ENCODE measurements at regions not wholly inside any gene's neighbourhood (a gene's known extent, or its start where the extent isn't known, plus 50 kb on each side); places are given as distances from the start of the nearest gene placed in this dataset.

DNA sequence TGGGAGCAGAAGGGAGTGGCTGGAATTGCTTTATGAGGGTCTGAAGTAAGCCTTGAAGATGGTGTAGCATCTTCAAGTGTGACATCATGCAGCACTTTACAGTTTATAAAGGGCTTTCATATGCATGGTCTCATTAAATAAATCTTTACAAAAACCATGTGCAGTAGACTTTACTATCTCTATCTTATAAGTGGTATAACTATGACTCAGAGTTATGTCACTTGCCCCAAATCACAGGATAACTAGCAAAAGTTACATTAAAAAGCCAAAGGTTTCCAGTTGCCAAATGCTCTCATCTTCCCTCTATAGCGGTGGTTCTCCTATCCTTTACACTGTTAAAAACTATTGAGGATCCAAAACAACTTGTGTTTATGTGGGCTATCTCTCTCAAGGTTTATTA, 687.7 kb upstream of the MARCKS start:
- DNase-seq: no peak

DNA sequence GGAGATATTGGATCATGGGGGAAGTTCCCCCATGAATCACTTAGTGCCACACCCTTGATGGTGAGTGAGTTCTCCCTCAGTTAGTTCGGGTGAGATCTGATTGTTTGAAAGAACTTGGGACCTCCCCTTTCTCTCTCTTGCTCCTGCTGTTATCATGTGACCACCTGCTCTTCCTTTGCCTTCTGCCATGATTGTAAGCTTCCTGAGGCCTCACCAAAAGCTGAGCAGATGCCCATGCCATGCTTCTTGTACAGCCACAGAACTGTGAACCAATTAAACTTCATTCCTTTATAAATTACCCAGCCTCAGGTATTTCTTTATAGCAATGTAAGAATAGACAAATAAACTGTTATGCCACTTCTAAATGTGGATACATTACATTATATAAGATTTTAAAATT, 686.7 kb upstream of the MARCKS start:
- DNase-seq: no peak

- DNase-seq: peak; percentile 7
Observed at GRCh38 chr6:113171882-113172281, 685.3 kb upstream of the MARCKS start.

GRCh38 chr6:113172531-113172966, 684.6 kb upstream of the MARCKS start:
- DNase-seq: peak; percentile 82

GRCh38 chr6:113178349-113178748, 678.8 kb upstream of the MARCKS start:
- DNase-seq: no peak

- no peak for DNase-seq
Observed at GRCh38 chr6:113181164-113181563, 676.0 kb upstream of the MARCKS start.

GRCh38 chr6:113182370-113183141, 674.6 kb upstream of the MARCKS start:
- no peak for DNase-seq

DNA sequence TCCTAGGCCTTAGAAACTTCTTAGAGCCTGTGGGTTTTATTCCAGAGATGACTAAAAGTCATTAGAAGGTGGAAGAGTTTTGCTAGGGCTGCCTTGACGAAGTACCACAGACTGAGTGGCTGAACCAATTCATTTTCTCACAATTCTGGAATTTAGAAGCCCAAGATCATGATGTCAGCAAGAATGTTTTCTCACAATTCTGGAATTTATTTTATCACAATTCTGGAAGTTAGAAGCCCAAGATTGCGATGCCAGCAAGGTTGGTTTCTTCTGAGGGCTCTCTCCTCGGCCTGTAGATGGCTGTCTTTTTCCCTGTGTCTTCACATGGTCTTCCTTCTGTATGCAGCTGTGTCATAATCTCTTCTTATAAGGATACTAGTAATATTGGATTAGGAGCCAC, 672.9 kb upstream of the MARCKS start:
- DNase-seq: no peak

GRCh38 chr6:113184736-113185135, 672.4 kb upstream of the MARCKS start:
- DNase-seq: peak; percentile 8

DNA sequence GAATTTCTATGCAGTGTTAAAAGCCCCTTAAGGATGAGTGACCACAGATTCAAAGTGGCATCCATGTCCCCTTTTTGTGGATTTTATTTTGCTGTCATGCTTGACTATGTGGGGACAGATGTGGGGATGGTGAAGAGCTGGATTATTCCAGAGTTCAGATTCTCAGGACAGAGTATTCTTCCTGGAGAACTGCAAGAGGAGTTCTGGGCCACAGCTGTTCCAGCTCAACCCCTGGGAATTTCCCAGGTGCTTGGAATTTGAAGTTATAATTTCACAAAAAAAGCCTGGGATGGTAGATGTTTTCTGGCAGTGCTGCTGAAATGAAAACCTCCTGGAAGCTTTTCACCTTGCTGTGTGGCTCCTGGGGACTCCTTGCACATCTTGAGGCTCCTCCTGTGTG, 671.8 kb upstream of the MARCKS start:
- DNase-seq: peak; percentile 11

DNA sequence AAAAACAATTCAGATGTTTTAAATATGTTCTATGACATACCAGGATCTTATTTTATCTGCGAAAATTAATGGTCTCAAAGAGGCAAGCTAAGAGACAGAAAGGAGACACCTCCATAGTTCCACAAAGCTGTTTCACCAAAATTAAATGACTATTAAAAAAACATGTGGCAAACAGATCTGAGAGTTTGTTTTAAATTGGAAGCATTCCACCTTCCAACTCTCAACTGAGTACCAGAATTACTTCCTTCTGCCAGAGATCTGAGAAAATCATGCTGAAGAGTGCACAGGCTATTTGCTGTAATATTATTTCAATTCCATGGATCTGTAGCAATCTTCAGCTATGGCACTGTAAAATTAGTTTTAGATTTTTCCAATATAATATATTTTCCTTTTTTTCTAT, 669.5 kb upstream of the MARCKS start:
- no peak for DNase-seq

DNA sequence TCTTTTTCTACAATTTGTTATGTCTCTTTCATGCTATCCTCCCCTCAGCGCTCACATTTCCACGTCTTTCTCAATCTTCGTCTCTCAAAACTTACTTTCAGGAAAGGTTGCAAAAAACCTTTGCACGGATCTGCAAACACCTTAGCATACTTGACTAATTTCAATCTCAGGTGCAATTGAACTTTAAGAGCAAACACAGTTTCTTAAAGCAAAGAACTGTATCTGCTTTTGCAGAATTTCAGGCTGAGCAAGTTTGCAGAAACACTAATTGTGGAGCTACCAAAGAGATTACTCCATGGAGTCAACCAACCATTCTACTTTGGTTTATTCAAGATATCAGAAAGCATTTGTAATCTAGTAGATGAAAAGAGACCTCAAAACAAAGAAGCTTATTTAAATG, 668.2 kb upstream of the MARCKS start:
- DNase-seq: no peak

DNA sequence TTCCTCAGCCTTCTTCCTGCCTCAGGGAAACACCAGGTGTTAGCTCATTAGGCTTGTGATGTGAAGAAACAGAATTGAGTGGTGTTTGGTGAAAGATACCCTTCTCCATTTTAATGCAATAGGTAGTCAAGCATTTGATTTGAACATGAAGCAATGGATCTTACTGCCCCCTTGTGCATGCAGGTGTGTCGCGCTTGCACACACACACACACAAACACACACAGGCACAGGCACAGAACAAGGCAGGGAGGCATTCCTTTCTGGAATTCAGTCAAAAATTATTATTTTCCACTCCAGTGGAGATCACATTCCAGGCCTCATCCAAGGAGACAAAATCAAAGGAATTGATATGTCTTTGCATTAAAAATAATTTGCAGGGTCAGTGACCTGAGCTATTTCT, 667.0 kb upstream of the MARCKS start:
- no peak for DNase-seq

DNA sequence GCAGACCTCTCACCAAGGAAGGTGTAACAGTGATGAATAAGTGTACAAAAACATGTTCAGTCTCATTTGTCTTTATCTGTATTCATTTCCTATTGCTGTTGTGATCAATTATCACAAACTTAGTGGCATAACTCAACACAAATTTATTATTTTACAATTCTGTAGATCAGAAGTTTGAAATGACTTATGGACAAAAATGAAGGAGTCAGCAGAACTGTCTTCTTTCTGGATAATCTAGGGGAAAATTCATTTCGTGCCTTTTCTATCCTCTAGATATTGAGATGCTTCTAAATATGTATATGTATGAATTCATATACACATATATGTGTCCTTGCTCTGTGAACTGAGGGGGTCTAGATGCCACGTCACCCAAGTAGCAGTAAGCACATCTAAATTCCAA, 663.1 kb upstream of the MARCKS start:
- DNase-seq: no peak

- DNase-seq: no peak
Observed at GRCh38 chr6:113202852-113203714, 654.1 kb upstream of the MARCKS start.

GRCh38 chr6:113203715-113204110, 653.4 kb upstream of the MARCKS start:
- DNase-seq: no peak

GRCh38 chr6:113205553-113205952, 651.6 kb upstream of the MARCKS start:
- no peak for DNase-seq

DNA sequence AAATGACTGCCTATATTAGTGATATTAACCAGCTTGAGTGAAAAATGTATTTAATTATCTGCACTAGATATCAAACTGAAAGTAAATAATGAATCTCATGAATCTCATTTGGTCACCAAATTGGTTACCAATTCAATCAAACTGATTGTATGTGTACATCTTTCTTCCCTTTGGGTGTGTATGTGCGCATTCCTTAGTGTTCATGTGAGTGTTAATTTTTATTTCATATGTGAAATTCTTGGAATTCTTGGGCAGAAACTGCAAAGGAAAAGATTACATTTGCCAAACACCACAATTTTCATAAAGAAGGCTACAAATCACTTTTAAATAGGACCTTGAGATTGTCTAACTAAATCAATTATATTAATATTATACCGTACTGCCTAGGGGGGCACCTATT, 648.4 kb upstream of the MARCKS start:
- no peak for DNase-seq

GRCh38 chr6:113209315-113209714, 647.8 kb upstream of the MARCKS start:
- DNase-seq: no peak

GRCh38 chr6:113211170-113211569, 646.0 kb upstream of the MARCKS start:
- no peak for DNase-seq

- DNase-seq: no peak
Observed at GRCh38 chr6:113219783-113220182, 637.4 kb upstream of the MARCKS start.

GRCh38 chr6:113220832-113221231, 636.3 kb upstream of the MARCKS start:
- DNase-seq: no peak

GRCh38 chr6:113221850-113222249, 635.3 kb upstream of the MARCKS start:
- DNase-seq: no peak

DNA sequence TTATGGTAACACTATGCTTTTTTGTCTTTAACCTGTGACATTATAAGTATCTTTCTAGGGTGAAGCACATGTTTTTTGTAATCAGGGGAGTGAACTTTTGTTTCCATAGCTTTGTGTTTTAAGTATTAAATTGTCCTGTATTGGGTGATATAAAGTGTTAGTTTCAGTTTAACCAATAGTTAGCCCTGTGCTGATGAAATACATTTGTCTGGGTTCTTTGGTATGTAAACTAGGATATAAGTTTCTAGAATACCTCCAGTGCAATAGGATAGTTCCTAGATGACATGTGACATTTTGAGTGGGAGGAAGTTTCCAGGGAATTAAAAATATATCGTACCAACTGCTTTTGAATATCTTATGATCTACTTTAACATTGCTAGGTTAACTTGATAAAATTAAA, 611.0 kb upstream of the MARCKS start:
- no peak for DNase-seq

Data from NCI-H2171 (cell line).